ENCODE measurements at regions not wholly inside any gene's neighbourhood (a gene's known extent, or its start where the extent isn't known, plus 50 kb on each side); places are given as distances from the start of the nearest gene placed in this dataset.

GRCh38 chr20:60064554-60065196, 106.5 kb downstream of the CDH26 start:
- no peak for DNase-seq
- Mint-ChIP-seq H3K4me3 (no peak overlapping the region), H3K9me3 (no peaks in the 10 kb centered on the region), H3K27me3 (no peaks in the 10 kb centered on the region), H3K4me1 (ENCODE audit: low read depth) (peaks cover 11% of the 10 kb centered on the region), H3K36me3 (ENCODE audit: low read depth) (no peaks in the 10 kb centered on the region), H3K27ac (no peak overlapping the region)
- ATAC-seq = no peak
- POLR2A ChIA-PET = no interaction called here
- intact Hi-C loops (cut with micrococcal nuclease) = no loop called here
- no peak for TF ChIP-seq CTCF (IDR thresholded peaks at IDR 0.05)
- CTCF ChIA-PET = interaction anchor here (1.0 kb wide), 1 partner anchor 118 kb away, joined by 3 read pairs; no protein-coding TSS in a partner anchor

- ChIA-PET POLR2A (no interaction called here), CTCF (interaction anchor here (1.0 kb wide), 1 partner anchor 8 kb away, joined by 4 read pairs; no protein-coding TSS in a partner anchor)
- intact Hi-C loops (cut with micrococcal nuclease) = no loop called here
- Mint-ChIP-seq H3K4me1 (ENCODE audit: low read depth) (peaks cover 11% of the 10 kb centered on the region), H3K27ac (no peak overlapping the region), H3K4me3 (no peak overlapping the region), H3K27me3 (no peaks in the 10 kb centered on the region), H3K36me3 (ENCODE audit: low read depth) (no peaks in the 10 kb centered on the region), H3K9me3 (no peaks in the 10 kb centered on the region)
- DNase-seq (no peak), ATAC-seq (no peak)
- no peak for TF ChIP-seq CTCF (IDR thresholded peaks at IDR 0.05)
Observed at GRCh38 chr20:60065741-60066437, 107.7 kb downstream of the CDH26 start.

GRCh38 chr20:60066438-60066823, 108.2 kb downstream of the CDH26 start:
- H3K27ac Mint-ChIP-seq = no peak overlapping the region
- H3K9me3 Mint-ChIP-seq = no peaks in the 10 kb centered on the region
- H3K4me3 Mint-ChIP-seq = no peak overlapping the region
- TF ChIP-seq CTCF (IDR thresholded peaks at IDR 0.05) = no peak
- POLR2A ChIA-PET = no interaction called here
- no peaks in the 10 kb centered on the region for H3K36me3 Mint-ChIP-seq (ENCODE audit: low read depth)
- CTCF ChIA-PET = interaction anchor here (1.0 kb wide), 1 partner anchor 9 kb away, joined by 4 read pairs; no protein-coding TSS in a partner anchor
- ATAC-seq (no peak), DNase-seq (no peak)
- intact Hi-C loops (cut with micrococcal nuclease) = no loop called here
- peaks cover 11% of the 10 kb centered on the region for H3K4me1 Mint-ChIP-seq (ENCODE audit: low read depth)
- no peaks in the 10 kb centered on the region for H3K27me3 Mint-ChIP-seq

- POLR2A ChIA-PET = no interaction called here
- ATAC-seq (no peak), DNase-seq (no peak)
- Mint-ChIP-seq H3K4me3 (no peak overlapping the region), H3K36me3 (ENCODE audit: low read depth) (no peaks in the 10 kb centered on the region), H3K9me3 (no peaks in the 10 kb centered on the region), H3K27ac (no peak overlapping the region), H3K4me1 (ENCODE audit: low read depth) (peaks cover 8% of the 10 kb centered on the region), H3K27me3 (no peaks in the 10 kb centered on the region)
- CTCF ChIA-PET = interaction anchor here (0.8 kb wide), 1 partner anchor 11 kb away, joined by 3 read pairs; no protein-coding TSS in a partner anchor
- TF ChIP-seq CTCF (IDR thresholded peaks at IDR 0.05) = no peak
- intact Hi-C loops (cut with micrococcal nuclease) = no loop called here
Observed at GRCh38 chr20:60068509-60068908, 110.3 kb downstream of the CDH26 start.

- Mint-ChIP-seq H3K36me3 (ENCODE audit: low read depth) (no peaks in the 10 kb centered on the region), H3K4me3 (no peak overlapping the region), H3K27me3 (no peaks in the 10 kb centered on the region), H3K27ac (no peak overlapping the region), H3K4me1 (ENCODE audit: low read depth) (no peaks in the 10 kb centered on the region), H3K9me3 (no peaks in the 10 kb centered on the region)
- CTCF ChIA-PET = interaction anchor here (3.2 kb wide), 1 partner anchor 12 kb away, joined by 10 read pairs; no protein-coding TSS in a partner anchor
- DNase-seq = no peak
- intact Hi-C loops (cut with micrococcal nuclease) = no loop called here
- POLR2A ChIA-PET = interaction anchor here (0.9 kb wide), 1 partner anchor 17 kb away, joined by 3 read pairs; no protein-coding TSS in a partner anchor
- ATAC-seq = no peak
- no peak for TF ChIP-seq CTCF (IDR thresholded peaks at IDR 0.05)
Observed at GRCh38 chr20:60069656-60070055, 111.4 kb downstream of the CDH26 start.

Measured in activated CD8-positive, alpha-beta T cell treated with anti-CD3 and anti-CD28 coated beads for 36 hours (primary cell).